GM18507 (cell line): ENCODE measurements at regions not wholly inside any gene's neighbourhood (a gene's known extent, or its start where the extent isn't known, plus 50 kb on each side); places are given as distances from the start of the nearest gene placed in this dataset.
A peak's percentile ranks its signal among the peaks of the same experiment; 100 is the strongest.

Experiments
- DNase-seq: peaks from one replicate; pipeline ENCODE4 v3.0.0; 2011; ENCODE audit warnings: low read depth; ENCODE audit not compliant: insufficient read length; ENCODE audit errors: extremely low spot score
- FAIRE-seq: peaks from 2 replicates; lab custom pipeline; 2011; peaks lifted over from hg19 to GRCh38; lab: Jason Lieb, UNC

DNA sequence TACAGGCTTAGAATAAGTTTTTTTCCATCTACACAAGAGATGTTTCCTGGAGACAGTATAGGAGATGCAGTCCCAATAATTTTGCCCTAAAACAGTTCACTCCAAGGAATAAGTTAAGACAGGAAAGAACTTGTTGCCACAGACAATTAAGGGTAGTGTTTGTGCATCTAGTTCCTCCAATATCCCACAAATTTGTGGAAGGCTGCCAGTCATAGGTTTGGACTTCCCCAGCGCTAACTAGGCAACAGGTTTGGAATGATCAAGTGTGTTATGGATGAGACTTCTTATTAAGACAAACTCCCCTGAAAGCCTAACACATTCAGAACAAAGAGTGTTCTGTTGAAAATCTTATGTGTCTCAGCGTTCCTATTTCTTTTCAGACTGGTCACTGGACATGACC lies 611.0 kb downstream of the CCER1 start:
- no peak for FAIRE-seq
- no peak for DNase-seq

- DNase-seq (no peak), FAIRE-seq (no peak)
Measured at GRCh38 chr12:90342081-90342480, 612.9 kb downstream of the CCER1 start.

DNA sequence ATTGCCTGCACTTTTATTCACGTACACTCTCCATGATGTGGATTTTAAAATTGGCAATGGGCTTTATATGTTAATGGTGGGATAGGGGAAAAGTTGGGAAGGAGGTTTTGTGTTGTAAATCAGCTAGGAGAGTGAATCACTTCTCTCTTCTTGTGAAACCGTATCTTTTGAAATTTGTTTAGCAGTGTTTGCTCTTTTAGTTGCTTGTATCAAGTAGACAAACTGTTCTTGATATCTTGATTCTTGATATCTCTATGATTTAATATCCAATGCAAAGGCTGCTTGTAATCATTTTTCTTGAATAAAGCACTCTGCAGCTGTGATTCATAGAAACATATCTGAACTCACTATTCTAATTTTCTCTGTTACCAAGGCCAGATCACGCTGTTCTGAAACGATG lies 615.1 kb downstream of the CCER1 start:
- FAIRE-seq: no peak

DNA sequence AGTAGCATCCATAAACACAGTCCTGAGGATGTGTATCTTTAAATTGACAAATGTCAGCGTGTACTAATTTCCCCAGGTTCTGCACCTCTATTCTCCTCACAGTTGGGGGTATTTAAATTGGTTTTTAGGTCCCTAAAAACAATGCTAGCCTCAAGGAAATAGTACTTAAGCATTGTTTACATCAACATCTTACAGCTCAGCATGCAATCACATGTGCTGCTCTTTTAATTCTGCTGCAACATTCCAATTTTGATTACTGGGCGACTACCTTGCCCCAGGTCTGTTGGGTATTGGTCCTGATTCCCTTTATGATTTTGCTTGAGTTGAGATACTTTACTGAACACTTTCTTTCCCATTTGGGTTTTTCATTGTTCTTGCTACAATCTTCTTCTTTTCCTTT lies 616.6 kb downstream of the CCER1 start:
- DNase-seq (no peak), FAIRE-seq (no peak)

More for the DNA sequence above, 615.1 kb downstream of the CCER1 start:
- no peak for DNase-seq

DNA sequence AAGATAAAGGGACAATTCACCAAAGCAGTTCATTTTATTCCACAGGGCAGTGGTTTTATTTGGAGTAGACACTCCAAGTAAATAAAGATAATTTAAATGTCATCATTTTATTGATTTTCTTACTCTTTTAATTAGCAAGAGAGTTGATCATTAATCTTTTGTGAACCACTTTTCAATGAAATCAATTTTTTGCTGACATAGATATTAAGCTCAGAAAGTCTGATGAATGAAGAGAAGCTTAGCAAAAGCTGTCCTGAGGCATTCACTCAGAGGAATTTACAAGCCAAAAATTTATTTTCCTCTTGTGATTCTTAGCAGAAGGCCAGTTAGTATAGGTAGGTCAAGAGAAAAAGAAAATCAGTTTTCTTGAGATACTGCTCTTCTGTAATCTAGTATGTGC lies 618.0 kb downstream of the CCER1 start:
- FAIRE-seq (no peak), DNase-seq (no peak)

DNA sequence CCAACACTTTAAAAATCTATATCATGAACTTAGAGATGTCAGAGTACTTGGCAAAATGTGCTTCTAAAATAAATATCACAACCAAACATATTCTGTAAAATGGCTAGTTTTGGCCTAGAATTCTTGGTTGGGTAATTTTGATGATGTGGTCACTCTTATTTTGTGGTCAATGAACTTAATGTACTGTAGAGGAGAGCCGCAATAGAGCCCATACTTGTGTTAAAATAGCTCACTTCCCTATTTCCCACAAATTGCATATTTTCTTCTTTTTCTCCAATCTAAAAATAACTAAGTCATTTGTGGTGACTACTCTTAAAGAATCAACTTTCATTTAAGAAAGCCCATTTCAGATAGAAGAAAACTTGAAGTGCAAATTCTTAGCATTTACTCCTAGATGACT lies 619.4 kb downstream of the CCER1 start:
- no peak for DNase-seq
- FAIRE-seq: no peak

DNA sequence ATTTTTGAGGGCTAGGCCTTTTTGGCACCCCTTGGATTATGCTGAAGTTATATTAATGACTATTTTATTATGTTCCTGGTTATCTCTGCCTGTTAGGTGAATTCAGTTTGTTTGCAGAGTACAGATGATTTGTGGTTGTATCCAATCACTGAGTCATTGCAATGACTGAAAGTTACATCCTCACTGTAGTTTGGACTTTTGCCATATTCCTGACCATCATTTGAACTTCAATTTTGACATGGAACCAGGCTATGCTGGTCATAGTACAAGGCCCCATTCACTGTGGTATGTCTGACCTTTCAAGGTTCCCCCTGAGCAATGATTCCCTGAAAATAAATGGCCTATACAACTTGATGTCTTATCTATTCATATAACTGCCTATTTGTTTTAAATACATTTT lies 621.0 kb downstream of the CCER1 start:
- no peak for DNase-seq
- no peak for FAIRE-seq

GRCh38 chr12:90333424-90333823 lies 621.6 kb downstream of the CCER1 start:
- FAIRE-seq: no peak
- DNase-seq: no peak

- no peak for FAIRE-seq
- no peak for DNase-seq
Measured at GRCh38 chr12:90331821-90332220, 623.2 kb downstream of the CCER1 start.

- FAIRE-seq (no peak), DNase-seq (no peak)
Measured at GRCh38 chr12:90331262-90331661, 622.6 kb upstream of the ATP2B1 start.

DNA sequence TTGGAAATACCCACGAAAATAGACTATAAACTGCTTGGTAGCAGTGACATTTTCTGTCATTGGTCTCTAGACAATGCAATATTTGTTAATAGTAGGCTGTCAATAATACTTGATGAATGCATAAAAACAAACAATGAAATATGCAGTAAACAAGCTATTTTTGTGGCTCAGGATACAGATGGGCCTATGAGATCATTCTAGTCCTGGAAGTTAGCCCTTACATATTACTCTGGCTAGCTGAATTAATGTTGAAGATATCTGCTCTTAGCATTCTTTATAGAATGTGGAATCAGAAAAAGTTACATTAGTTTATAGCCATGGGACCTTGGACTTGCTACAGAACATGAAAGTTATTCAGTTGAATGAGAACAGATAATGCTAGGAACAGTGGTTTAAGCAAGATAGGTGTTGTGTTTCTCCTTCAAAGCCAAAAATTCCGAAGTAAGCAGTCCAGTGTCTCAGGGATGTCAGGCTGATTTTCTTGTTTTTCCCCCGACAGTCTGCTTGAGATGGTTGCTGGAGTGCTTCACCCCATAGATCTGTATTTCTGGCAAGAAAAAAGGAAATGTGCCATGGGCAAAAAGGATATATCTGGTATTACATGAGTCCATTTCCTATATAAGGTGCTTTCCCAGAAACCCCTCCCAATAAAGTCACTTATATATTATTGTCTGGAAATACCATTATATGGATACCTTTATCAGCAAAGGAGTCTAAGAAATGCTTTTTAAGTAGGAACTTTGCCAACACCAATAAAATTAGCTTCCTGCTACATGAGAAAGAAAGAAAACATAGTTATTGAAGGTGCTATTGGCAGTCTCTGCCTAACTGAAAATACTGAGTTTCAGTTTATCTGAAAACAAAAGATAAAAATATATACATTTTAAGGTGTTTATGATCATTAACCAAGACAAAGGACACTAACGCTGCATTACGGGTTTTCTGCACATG lies 619.4 kb upstream of the ATP2B1 start:
- no peak for FAIRE-seq
- DNase-seq: no peak

GRCh38 chr12:90323217-90323616 lies 614.6 kb upstream of the ATP2B1 start:
- DNase-seq (no peak), FAIRE-seq (no peak)

GRCh38 chr12:90322006-90322405 lies 613.4 kb upstream of the ATP2B1 start:
- FAIRE-seq (no peak), DNase-seq (no peak)

GRCh38 chr12:90321369-90321768 lies 612.7 kb upstream of the ATP2B1 start:
- no peak for DNase-seq
- peak; percentile 29 for FAIRE-seq

DNA sequence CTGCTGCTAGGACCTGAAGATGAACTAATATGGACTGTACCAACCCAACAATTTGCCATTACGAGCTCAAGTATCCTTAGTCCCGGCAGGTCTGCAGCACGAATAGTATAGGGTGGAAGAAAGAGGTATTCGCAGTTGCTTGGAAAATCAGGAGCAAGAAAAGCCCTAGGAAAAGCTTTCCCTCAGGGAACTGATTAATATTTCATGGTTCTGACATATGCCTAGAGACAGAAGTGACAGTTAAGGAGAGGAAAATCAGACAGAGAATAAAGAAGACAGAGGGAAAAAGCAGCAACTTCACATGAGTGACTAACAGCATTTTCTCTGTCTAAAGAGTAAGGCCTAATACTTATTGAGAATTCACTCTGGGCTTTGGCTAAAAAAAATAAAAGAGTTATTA lies 602.9 kb upstream of the ATP2B1 start:
- FAIRE-seq: no peak

GRCh38 chr12:90305379-90305778 lies 596.7 kb upstream of the ATP2B1 start:
- DNase-seq (no peak), FAIRE-seq (no peak)

More for the DNA sequence above, 602.9 kb upstream of the ATP2B1 start:
- no peak for DNase-seq

GRCh38 chr12:90304231-90304630 lies 595.6 kb upstream of the ATP2B1 start:
- no peak for DNase-seq
- no peak for FAIRE-seq

DNA sequence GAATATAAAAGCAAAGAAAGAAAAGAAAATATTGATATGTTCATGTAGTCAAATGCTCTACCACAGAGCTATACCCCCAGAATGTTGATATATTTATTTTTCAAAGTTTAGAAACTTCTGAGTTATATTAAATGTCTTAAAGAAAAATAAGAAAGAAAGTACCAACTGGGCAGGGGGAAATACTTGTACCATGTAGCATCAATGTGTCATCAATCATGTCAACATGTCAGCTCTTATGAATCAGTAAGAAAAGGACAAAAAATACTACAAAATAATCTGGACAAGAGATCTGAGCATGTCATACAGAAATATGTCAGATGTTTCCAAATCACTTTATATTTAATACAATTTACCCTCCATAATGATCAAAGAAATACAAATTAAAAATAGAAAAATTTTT lies 595.1 kb upstream of the ATP2B1 start:
- DNase-seq (no peak), FAIRE-seq (no peak)

DNA sequence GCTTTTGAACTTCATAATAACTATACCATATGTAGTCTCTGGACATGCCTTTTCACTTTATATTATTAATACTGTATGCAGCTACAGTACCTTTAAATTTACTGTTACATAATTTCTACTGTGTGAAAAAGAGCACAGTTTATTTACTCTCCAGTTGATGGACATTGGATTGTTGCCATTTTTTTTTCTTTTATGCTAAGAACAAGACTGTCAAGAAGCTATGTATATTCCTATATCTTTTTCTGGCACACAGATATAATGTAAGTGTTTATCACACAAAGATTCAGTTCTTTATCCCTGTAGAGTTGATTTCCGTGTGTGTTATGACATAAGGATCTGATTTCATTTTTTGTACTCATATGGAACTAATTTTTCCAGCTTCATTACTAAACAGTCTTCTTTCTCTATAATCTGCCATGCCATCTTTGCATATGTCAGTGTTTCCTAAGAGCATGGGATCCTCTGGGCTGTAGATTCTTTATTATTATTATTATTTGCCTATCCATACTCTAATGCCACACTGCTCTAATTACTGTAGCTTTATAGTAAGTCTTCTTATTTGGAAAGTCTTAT lies 593.0 kb upstream of the ATP2B1 start:
- no peak for FAIRE-seq

DNA sequence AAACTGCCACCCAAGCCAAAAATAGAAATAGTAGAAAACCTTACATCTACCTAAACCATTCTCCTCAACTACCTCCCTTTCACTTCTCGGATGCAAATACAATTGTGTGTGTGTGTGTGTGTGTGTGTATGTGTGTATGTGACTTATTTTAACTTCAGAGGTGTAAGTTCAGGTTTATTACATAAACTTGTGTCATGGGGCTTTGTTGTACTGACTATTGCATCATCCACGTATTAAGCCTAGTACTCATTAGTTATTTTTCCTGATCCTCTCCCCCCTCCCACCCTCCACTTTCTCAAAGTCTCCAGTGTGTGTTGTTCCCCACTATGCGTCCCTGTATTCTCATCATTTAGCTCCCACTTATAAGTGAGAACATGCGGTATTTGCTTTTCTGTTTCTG lies 592.5 kb upstream of the ATP2B1 start:
- FAIRE-seq (no peak), DNase-seq (no peak)

More for the DNA sequence above, 593.0 kb upstream of the ATP2B1 start:
- no peak for DNase-seq

DNA sequence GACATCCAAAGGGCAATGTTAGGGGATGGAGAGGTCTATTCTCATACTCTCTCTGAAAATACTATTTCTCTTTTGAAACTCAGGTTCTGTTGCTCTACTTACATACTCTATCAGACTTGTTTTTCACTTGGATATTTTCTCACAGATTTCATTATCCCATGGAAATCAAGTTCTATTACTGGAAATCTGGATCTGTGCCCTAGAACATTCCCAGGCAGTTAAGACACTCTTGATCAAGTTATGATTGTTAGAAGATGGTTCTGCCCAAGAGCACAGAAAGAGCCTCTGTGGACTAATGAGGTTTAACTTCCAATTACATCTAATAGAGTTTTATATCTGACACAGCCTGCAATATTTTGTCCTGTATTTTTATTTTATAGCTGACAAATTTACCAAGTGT lies 591.0 kb upstream of the ATP2B1 start:
- no peak for FAIRE-seq
- no peak for DNase-seq
